ENCODE measurements at regions not wholly inside any gene's neighbourhood (a gene's known extent, or its start where the extent isn't known, plus 50 kb on each side); places are given as distances from the start of the nearest gene placed in this dataset.
"Not testable (repeated sequence)": the region's sequence is repeated elsewhere in the genome, so short reads cannot be mapped to it uniquely, and the experiment has no call there.

GRCh38 chr7:152961796-152962195 lies 202.2 kb downstream of the ACTR3B start:
- POLR2A ChIA-PET; H3K36me3 Mint-ChIP-seq; H3K27ac Mint-ChIP-seq; CTCF ChIA-PET; DNase-seq (ENCODE audit: low spot score); ATAC-seq; H3K4me3 Mint-ChIP-seq; H3K27me3 Mint-ChIP-seq (ENCODE audit: low read depth): not testable (repeated sequence)
- H3K9me3 Mint-ChIP-seq = peaks cover 15% of the 10 kb centered on the region
- H3K4me1 Mint-ChIP-seq = peaks cover 22% of the 10 kb centered on the region

- DNase-seq (ENCODE audit: low spot score) (no peak), ATAC-seq (no peak)
- H3K27me3 Mint-ChIP-seq (ENCODE audit: low read depth) = peaks cover 43% of the 10 kb centered on the region
- peaks cover 36% of the 10 kb centered on the region for H3K4me1 Mint-ChIP-seq
- no peak overlapping the region for H3K4me3 Mint-ChIP-seq
- no peak overlapping the region for H3K27ac Mint-ChIP-seq
- ChIA-PET POLR2A (no interaction called here), CTCF (no interaction called here)
- peaks cover 35% of the 10 kb centered on the region for H3K36me3 Mint-ChIP-seq
- TF ChIP-seq CBFB (CRISPR knock-in tag; IDR thresholded peaks at IDR 0.05; ENCODE audit: low read depth) = no peak
- TF ChIP-seq, protein P1, sequence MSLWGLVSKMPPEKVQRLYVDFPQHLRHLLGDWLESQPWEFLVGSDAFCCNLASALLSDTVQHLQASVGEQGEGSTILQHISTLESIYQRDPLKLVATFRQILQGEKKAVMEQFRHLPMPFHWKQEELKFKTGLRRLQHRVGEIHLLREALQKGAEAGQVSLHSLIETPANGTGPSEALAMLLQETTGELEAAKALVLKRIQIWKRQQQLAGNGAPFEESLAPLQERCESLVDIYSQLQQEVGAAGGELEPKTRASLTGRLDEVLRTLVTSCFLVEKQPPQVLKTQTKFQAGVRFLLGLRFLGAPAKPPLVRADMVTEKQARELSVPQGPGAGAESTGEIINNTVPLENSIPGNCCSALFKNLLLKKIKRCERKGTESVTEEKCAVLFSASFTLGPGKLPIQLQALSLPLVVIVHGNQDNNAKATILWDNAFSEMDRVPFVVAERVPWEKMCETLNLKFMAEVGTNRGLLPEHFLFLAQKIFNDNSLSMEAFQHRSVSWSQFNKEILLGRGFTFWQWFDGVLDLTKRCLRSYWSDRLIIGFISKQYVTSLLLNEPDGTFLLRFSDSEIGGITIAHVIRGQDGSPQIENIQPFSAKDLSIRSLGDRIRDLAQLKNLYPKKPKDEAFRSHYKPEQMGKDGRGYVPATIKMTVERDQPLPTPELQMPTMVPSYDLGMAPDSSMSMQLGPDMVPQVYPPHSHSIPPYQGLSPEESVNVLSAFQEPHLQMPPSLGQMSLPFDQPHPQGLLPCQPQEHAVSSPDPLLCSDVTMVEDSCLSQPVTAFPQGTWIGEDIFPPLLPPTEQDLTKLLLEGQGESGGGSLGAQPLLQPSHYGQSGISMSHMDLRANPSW (CRISPR knock-in tag; conservative IDR thresholded peaks at IDR 0.05; ENCODE audit: low read depth) = no peak
- TF ChIP-seq FOXJ3 (CRISPR knock-in tag; IDR thresholded peaks at IDR 0.05; ENCODE audit: borderline replicate concordance) = no peak
- TF ChIP-seq ETV6 (CRISPR knock-in tag; IDR thresholded peaks at IDR 0.05) = no peak
- H3K9me3 Mint-ChIP-seq = peaks cover 41% of the 10 kb centered on the region
Measured at GRCh38 chr7:152966189-152966588, 206.6 kb downstream of the ACTR3B start.

GRCh38 chr7:152967958-152968357 lies 208.4 kb downstream of the ACTR3B start:
- Mint-ChIP-seq H3K36me3 (peaks cover 50% of the 10 kb centered on the region), H3K4me3 (no peak overlapping the region), H3K9me3 (peaks cover 51% of the 10 kb centered on the region), H3K27ac (no peak overlapping the region), H3K27me3 (ENCODE audit: low read depth) (peaks cover 60% of the 10 kb centered on the region), H3K4me1 (peaks cover 36% of the 10 kb centered on the region)
- DNase-seq (ENCODE audit: low spot score) = no peak
- ChIA-PET CTCF (no interaction called here), POLR2A (no interaction called here)
- TF ChIP-seq TP53 (CRISPR knock-in tag; IDR thresholded peaks at IDR 0.05) = no peak
- no peak for TF ChIP-seq GTF2I (CRISPR knock-in tag; conservative IDR thresholded peaks at IDR 0.05)
- no peak for ATAC-seq

DNA sequence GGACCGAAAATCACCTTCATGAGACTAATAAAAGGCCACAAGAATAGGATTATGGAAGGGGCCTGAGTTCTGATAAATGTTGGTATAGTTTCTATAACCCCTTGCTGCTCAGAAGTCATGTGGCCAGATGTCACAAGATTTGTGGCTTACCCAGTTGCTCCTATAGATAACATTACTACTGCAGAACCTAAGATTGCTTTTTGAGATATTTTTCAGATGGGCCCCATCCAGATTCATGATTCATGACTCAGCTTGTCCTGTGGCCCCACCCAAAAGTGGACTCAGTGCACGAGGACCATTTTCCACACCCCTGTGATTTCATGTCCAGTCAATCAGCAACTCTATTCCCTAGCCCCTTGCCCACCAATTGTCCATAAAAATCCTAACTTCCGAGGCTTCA lies 209.0 kb downstream of the ACTR3B start:
- Mint-ChIP-seq H3K4me1 (peaks cover 32% of the 10 kb centered on the region), H3K9me3 (peaks cover 55% of the 10 kb centered on the region), H3K27me3 (ENCODE audit: low read depth) (peaks cover 61% of the 10 kb centered on the region), H3K27ac (peak overlapping the region; percentile 33; the same call in 1 of the 2 replicates), H3K36me3 (peaks cover 55% of the 10 kb centered on the region), H3K4me3 (no peak overlapping the region)
- ChIA-PET POLR2A (no interaction called here), CTCF (no interaction called here)
- DNase-seq (ENCODE audit: low spot score) = no peak
- ATAC-seq = no peak
- TF ChIP-seq EMX1 (CRISPR knock-in tag; IDR thresholded peaks at IDR 0.05) (no peak), CBFB (CRISPR knock-in tag; IDR thresholded peaks at IDR 0.05; ENCODE audit: low read depth) (no peak), ESRRA (CRISPR knock-in tag; IDR thresholded peaks at IDR 0.05; ENCODE audit: borderline replicate concordance) (no peak), NFE2L1 (CRISPR knock-in tag; IDR thresholded peaks at IDR 0.05) (no peak), ZNF138 (CRISPR knock-in tag; conservative IDR thresholded peaks at IDR 0.05) (no peak), PRDM15 (CRISPR knock-in tag; IDR thresholded peaks at IDR 0.05) (no peak), FOXP1 (CRISPR knock-in tag; IDR thresholded peaks at IDR 0.05; ENCODE audit: borderline replicate concordance) (no peak), GABPB1 (CRISPR knock-in tag; IDR thresholded peaks at IDR 0.05) (no peak), SMAD3 (CRISPR knock-in tag; IDR thresholded peaks at IDR 0.05; ENCODE audit: borderline replicate concordance) (no peak), ZNF263 (CRISPR knock-in tag; IDR thresholded peaks at IDR 0.05; ENCODE audit: low read depth) (no peak), ATF6 (CRISPR knock-in tag; IDR thresholded peaks at IDR 0.05) (no peak), OVOL2 (CRISPR knock-in tag; IDR thresholded peaks at IDR 0.05; ENCODE audit: borderline replicate concordance) (no peak), ZNF317 (CRISPR knock-in tag; IDR thresholded peaks at IDR 0.05; ENCODE audit: borderline replicate concordance, low read depth) (no peak)
- TF ChIP-seq, protein P2, sequence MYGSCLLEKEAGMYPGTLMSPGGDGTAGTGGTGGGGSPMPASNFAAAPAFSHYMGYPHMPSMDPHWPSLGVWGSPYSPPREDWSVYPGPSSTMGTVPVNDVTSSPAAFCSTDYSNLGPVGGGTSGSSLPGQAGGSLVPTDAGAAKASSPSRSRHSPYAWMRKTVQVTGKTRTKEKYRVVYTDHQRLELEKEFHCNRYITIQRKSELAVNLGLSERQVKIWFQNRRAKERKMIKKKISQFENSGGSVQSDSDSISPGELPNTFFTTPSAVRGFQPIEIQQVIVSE (CRISPR knock-in tag; IDR thresholded peaks at IDR 0.05; ENCODE audit: borderline replicate concordance) = no peak

All from WTC11 (cell line).